K562 (cell line): ENCODE measurements at regions not wholly inside any gene's neighbourhood (a gene's known extent, or its start where the extent isn't known, plus 50 kb on each side); places are given as distances from the start of the nearest gene placed in this dataset.

Experiments used
- ATAC-seq: fragments of 200-7000 bp; cut with Tn5 transposase; 3 replicates; pipeline ENCODE4 v1.9.1; 2020; ENCODE audit warnings: moderate library complexity
- BruUV-seq: library from RNA; stranded (reverse); fragments of 400-500 nt; replicated peaks from 2 replicates; lab custom pipeline; 2021; lab: Mats Ljungman, UMichigan
- CTCF ChIA-PET: fragments of 300-600 bp; formaldehyde crosslinking; extraction: SDS; loops from one replicate; lab custom pipeline; 2021; ENCODE audit warnings: low intra/inter-chr PET ratio; lab: Yijun Ruan, JAX
- POLR2A ChIA-PET: fragments of 300-600, 350-650 bp; sonication (Branson Sonifier 250); formaldehyde crosslinking; extraction: SDS; loops from one replicate; lab custom pipeline; 2021; ENCODE audit warnings: antibody characterized with exemption, inconsistent platforms; lab: Yijun Ruan, JAX
- DNase-seq, 4 experiments: peaks; one replicate each; pipeline versions ENCODE4 v3.0.0 to v3.0.0-alpha.2; 2011 to 2018; ENCODE audit warnings: low spot score in 3 of 4, mixed read lengths in 3 of 4; ENCODE audit errors: extremely low read depth in 1 of 4
- FAIRE-seq: peaks from 2 replicates; lab custom pipeline; 2011; peaks lifted over from hg19 to GRCh38; lab: Jason Lieb, UNC
- H2AFZ ChIP-seq: 2 replicates; pipeline ENCODE4 v1.6.0; 2011; ENCODE audit warnings: low read depth, low read length, control low read depth, inconsistent platforms
- H3K27ac ChIP-seq: fragments of 200-600 bp; 3 replicates; pipeline ENCODE4 v1.8.0; 2011; ENCODE audit warnings: low read depth, mild to moderate bottlenecking, control low read depth, inconsistent platforms, low read length, moderate library complexity, mixed read lengths; ENCODE audit errors: extremely low read depth
- H3K27me3 ChIP-seq, 2 experiments: fragments of 300-600 bp in 1 of 2; 2 replicates in 1 of 2; 3 replicates in 1 of 2; pipeline versions ENCODE4 v1.6.0 to v1.8.0; 2011; ENCODE audit warnings: inconsistent platforms in 2 of 2, low read length in 2 of 2, mild to moderate bottlenecking in 1 of 2, mixed read lengths in 1 of 2, moderate library complexity in 1 of 2; ENCODE audit not compliant: control insufficient read depth in 2 of 2, insufficient read depth in 2 of 2
- H3K36me3 ChIP-seq: fragments of 300-600 bp; 3 replicates; pipeline ENCODE4 v1.8.0; 2011; ENCODE audit warnings: mild to moderate bottlenecking, low read length, inconsistent platforms; ENCODE audit not compliant: control insufficient read depth, insufficient read depth
- H3K4me1 ChIP-seq, 2 experiments: fragments of 200-600 bp in 1 of 2; replicated peaks in 1 of 2; 2 replicates in 1 of 2; 3 replicates in 1 of 2; pipeline versions ENCODE4 v1.5.1 to v1.8.0; 2011; ENCODE audit warnings: inconsistent platforms in 2 of 2, low read length in 2 of 2, mild to moderate bottlenecking in 1 of 2, mixed read lengths in 1 of 2, moderate library complexity in 1 of 2; ENCODE audit not compliant: control insufficient read depth in 2 of 2, insufficient read depth in 2 of 2
- H3K4me2 ChIP-seq: 2 replicates; pipeline ENCODE4 v1.6.1; 2011; ENCODE audit warnings: low read length, control low read depth, inconsistent platforms, mixed read lengths; ENCODE audit not compliant: insufficient read depth
- H3K4me3 ChIP-seq: fragments of 200-600 bp; sonication (generic), shearing (Covaris generic); 2 replicates; pipeline ENCODE4 v1.5.1; 2016; ENCODE audit warnings: control low read depth, inconsistent platforms
- H3K79me2 ChIP-seq: fragments of 200-600 bp; 3 replicates; pipeline ENCODE4 v1.8.0; 2011; ENCODE audit warnings: low read length, inconsistent platforms; ENCODE audit not compliant: control insufficient read depth, insufficient read depth
- H3K9ac ChIP-seq, 2 experiments: 2 replicates each; pipeline versions ENCODE4 v1.6.0 to v1.6.1; 2011; ENCODE audit warnings: low read depth in 2 of 2, low read length in 2 of 2, control low read depth in 1 of 2, inconsistent platforms in 1 of 2, mild to moderate bottlenecking in 1 of 2, mixed read lengths in 1 of 2; ENCODE audit not compliant: insufficient read depth in 1 of 2
- H3K9me1 ChIP-seq: one replicate; pipeline ENCODE4 v1.6.0; 2011; ENCODE audit warnings: inconsistent platforms, mild to moderate bottlenecking, low read length, moderate library complexity; ENCODE audit not compliant: control insufficient read depth, insufficient read depth
- H3K9me3 ChIP-seq: replicated peaks from 2 replicates; pipeline ENCODE4 v1.5.1; 2011; ENCODE audit warnings: low read depth, low read length, inconsistent platforms; ENCODE audit not compliant: control insufficient read depth, insufficient read depth
- H4K20me1 ChIP-seq: replicated peaks from 2 replicates; pipeline ENCODE4 v1.6.1; 2011; ENCODE audit warnings: low read length, inconsistent platforms, mixed read lengths; ENCODE audit not compliant: control insufficient read depth, insufficient read depth
- FOXJ2 ChIP-seq: fragments of 200-800 bp; sonication (Bioruptor generic); IDR thresholded peaks from 2 replicates; pipeline ENCODE4 v1.6.1; 2016; ENCODE audit warnings: missing genetic modification characterization, missing compliant biosample characterization
- FUS ChIP-seq: fragments of 200-400 bp; formaldehyde crosslinking; optimal IDR thresholded peaks from 2 replicates; pipeline ENCODE3; 2017; ENCODE audit warnings: low read depth, low read length
- HCFC1 ChIP-seq: IDR thresholded peaks from 2 replicates; pipeline ENCODE4 v1.6.1; 2012; ENCODE audit warnings: low read depth, low read length, improper control_type of control experiment
- HNRNPL ChIP-seq: fragments of 200-400 bp; formaldehyde crosslinking; IDR thresholded peaks from 2 replicates; pipeline ENCODE4 v1.6.1; 2017; ENCODE audit warnings: low read depth, mild to moderate bottlenecking, low read length
- HSF4 ChIP-seq: fragments of 250-450 bp; sonication (Bioruptor Pico); IDR thresholded peaks from 2 replicates; pipeline ENCODE4 v2.1.2; 2022; ENCODE audit warnings: mild to moderate bottlenecking, moderate library complexity, borderline replicate concordance
- KAT8 ChIP-seq: fragments of 450-650 bp; IDR thresholded peaks from 2 replicates; pipeline ENCODE4 v1.6.1; 2016; ENCODE audit warnings: low read depth, mild to moderate bottlenecking
- POLR2AphosphoS5 ChIP-seq: IDR thresholded peaks from 2 replicates; pipeline ENCODE4 v1.6.1; 2011; ENCODE audit warnings: mild to moderate bottlenecking, low read depth, low read length, moderate library complexity; ENCODE audit not compliant: control insufficient read depth, insufficient read depth
- PTRF ChIP-seq: fragments of 450-650 bp; IDR thresholded peaks from 2 replicates; pipeline ENCODE4 v1.6.1; 2016; ENCODE audit warnings: mild to moderate bottlenecking, missing genetic modification characterization, missing compliant biosample characterization
- RBM22 ChIP-seq: fragments of 200-400 bp; formaldehyde crosslinking; IDR thresholded peaks from 2 replicates; pipeline ENCODE4 v1.6.1; 2018; ENCODE audit warnings: low read length, low read depth; ENCODE audit not compliant: poor library complexity, severe bottlenecking
- SAFB ChIP-seq: fragments of 200-400 bp; formaldehyde crosslinking; IDR thresholded peaks from 2 replicates; pipeline ENCODE4 v1.6.1; 2017; ENCODE audit warnings: low read depth, low read length, borderline replicate concordance
- SP1 ChIP-seq: sonication (generic); formaldehyde crosslinking; IDR thresholded peaks from 2 replicates; pipeline ENCODE4 v1.8.1; 2022; ENCODE audit warnings: mild to moderate bottlenecking, missing genetic modification reagents
- ZNF408 ChIP-seq: fragments of 250-450 bp; sonication (Bioruptor Pico); IDR thresholded peaks from 2 replicates; pipeline ENCODE4 v1.4.0; 2020; ENCODE audit warnings: low read depth, mild to moderate bottlenecking, moderate library complexity
- ZNF586 ChIP-seq: fragments of 450-650 bp; formaldehyde crosslinking; conservative IDR thresholded peaks from 2 replicates; pipeline ENCODE4 v1.4.0; 2020; ENCODE audit warnings: mild to moderate bottlenecking, moderate library complexity
- ZNF699 ChIP-seq: fragments of 250-450 bp; sonication (Bioruptor Pico); IDR thresholded peaks from 2 replicates; pipeline ENCODE4 v1.8.0; 2021; ENCODE audit warnings: mild to moderate bottlenecking, moderate library complexity; ENCODE audit not compliant: insufficient replicate concordance
- WGBS: fragments of 100-300 bp; shearing (Covaris generic); methylation state at CpG from one replicate; pipeline ENCODE4 v1.1.6; 2016; ENCODE audit warnings: low coverage, mixed read lengths; ENCODE audit not compliant: insufficient coverage; ENCODE audit errors: missing lambda C conversion rate; 5-methylcytosine and 5-hydroxymethylcytosine counted together
- in situ Hi-C: fragments of 300-500 bp; cut with MboI; formaldehyde crosslinking; loops from 4 replicates; pipeline ENCODE4 v1.15.0; 2018; ENCODE audit warnings: inconsistent platforms, mixed read lengths
- intact Hi-C: fragments of 100-400 bp; cut with micrococcal nuclease; formaldehyde crosslinking; loops from 2 replicates; pipeline ENCODE4 v1.14.2; 2022
- TF ChIP-seq, protein P1 (sequence below): fragments of 450-650 bp; formaldehyde crosslinking; IDR thresholded peaks from 2 replicates; pipeline ENCODE4 v1.4.0; 2020; ENCODE audit warnings: mild to moderate bottlenecking, mixed read lengths

DNA sequence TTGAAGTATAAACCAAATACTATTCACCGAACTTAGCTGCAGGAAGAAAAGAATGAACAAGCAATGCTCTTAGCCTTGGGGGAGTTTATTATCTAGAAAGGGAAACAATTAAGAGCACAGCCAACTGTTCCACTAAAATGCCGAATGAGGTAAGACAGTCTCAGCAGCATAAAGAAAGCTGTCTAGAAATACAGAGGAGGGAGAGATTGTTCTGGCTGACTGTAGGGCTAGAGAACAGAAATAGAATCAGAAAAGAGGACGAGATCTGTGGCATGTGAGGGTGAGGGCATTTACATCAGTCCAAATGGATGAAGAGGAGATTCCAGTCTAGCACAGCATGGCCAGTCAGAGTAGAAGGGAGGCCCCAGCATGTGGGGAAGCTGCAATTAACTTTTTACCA lies 56.8 kb upstream of the TNFRSF19 start (continued):
- TF ChIP-seq RBM22 (no peak), HNRNPL (no peak)

DNA sequence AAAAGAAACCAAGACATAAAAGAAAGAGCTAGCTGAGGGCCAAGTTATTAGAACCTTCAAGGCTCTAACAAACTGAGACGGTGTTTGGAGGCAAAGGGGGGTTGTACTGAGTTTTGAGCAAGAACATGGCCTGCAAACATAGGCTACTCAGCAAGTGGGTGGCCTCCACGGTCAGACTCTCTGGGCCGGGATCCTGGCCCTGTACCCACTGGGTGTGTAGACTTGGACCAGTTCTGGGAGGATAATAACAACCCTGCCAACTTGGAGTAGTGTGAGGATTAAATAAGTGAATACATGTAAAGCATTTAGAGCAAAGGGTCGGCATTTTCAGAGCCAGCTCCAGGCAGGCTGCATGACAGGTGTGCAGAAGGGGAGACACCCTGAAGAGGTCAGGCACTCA lies 56.1 kb upstream of the TNFRSF19 start:
- H3K9me1 ChIP-seq, result no peaks in the 10 kb centered on the region
- WGBS, result 0% methylated on average over 4 of the region's 4 CpGs
- intact Hi-C loops (no loop called here), in situ Hi-C loops (no loop called here)
- H3K4me3 ChIP-seq, result no peak overlapping the region
- H3K79me2 ChIP-seq, result no peaks in the 10 kb centered on the region
- H2AFZ ChIP-seq, result no peak overlapping the region
- TF ChIP-seq FOXJ2 (tag), result no peak
- TF ChIP-seq ZNF408 (CRISPR knock-in tag), result no peak
- no peak for TF ChIP-seq FUS
- TF ChIP-seq KAT8, result no peak
- TF ChIP-seq PTRF (tag), result no peak
- no peak for TF ChIP-seq HSF4 (CRISPR knock-in tag)
- no peak for TF ChIP-seq ZNF586 (CRISPR knock-in tag)
- TF ChIP-seq, protein P1, sequence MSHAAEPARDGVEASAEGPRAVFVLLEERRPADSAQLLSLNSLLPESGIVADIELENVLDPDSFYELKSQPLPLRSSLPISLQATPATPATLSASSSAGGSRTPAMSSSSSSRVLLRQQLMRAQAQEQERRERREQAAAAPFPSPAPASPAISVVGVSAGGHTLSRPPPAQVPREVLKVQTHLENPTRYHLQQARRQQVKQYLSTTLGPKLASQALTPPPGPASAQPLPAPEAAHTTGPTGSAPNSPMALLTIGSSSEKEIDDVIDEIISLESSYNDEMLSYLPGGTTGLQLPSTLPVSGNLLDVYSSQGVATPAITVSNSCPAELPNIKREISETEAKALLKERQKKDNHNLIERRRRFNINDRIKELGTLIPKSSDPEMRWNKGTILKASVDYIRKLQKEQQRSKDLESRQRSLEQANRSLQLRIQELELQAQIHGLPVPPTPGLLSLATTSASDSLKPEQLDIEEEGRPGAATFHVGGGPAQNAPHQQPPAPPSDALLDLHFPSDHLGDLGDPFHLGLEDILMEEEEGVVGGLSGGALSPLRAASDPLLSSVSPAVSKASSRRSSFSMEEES (CRISPR knock-in tag), result no peak
- no peak for TF ChIP-seq HCFC1
- TF ChIP-seq ZNF699 (CRISPR knock-in tag), result no peak
- TF ChIP-seq SAFB, result no peak
- no peak for TF ChIP-seq POLR2AphosphoS5
- no peak for TF ChIP-seq SP1 (CRISPR knock-in tag)
- no peak overlapping the region for H3K27ac ChIP-seq
- no peak overlapping the region for H3K9ac ChIP-seq
- no peaks in the 10 kb centered on the region for H4K20me1 ChIP-seq
- no peaks in the 10 kb centered on the region for H3K9me3 ChIP-seq
- ChIA-PET CTCF (no interaction called here), POLR2A (no interaction called here)
- DNase-seq, result no peak
- ATAC-seq, result no peak
- no peak for FAIRE-seq
- H3K4me1 ChIP-seq, result no peaks in the 10 kb centered on the region
- H3K27me3 ChIP-seq, result peaks cover 0 to 8% of the 10 kb centered on the region in 2 experiments; a peak in 1 of 5 replicates
- H3K4me2 ChIP-seq, result no peak overlapping the region
- BruUV-seq, result no TSS peak
- H3K36me3 ChIP-seq, result no peaks in the 10 kb centered on the region
